ENCODE measurements at regions not wholly inside any gene's neighbourhood (a gene's known extent, or its start where the extent isn't known, plus 50 kb on each side); places are given as distances from the start of the nearest gene placed in this dataset.

DNA sequence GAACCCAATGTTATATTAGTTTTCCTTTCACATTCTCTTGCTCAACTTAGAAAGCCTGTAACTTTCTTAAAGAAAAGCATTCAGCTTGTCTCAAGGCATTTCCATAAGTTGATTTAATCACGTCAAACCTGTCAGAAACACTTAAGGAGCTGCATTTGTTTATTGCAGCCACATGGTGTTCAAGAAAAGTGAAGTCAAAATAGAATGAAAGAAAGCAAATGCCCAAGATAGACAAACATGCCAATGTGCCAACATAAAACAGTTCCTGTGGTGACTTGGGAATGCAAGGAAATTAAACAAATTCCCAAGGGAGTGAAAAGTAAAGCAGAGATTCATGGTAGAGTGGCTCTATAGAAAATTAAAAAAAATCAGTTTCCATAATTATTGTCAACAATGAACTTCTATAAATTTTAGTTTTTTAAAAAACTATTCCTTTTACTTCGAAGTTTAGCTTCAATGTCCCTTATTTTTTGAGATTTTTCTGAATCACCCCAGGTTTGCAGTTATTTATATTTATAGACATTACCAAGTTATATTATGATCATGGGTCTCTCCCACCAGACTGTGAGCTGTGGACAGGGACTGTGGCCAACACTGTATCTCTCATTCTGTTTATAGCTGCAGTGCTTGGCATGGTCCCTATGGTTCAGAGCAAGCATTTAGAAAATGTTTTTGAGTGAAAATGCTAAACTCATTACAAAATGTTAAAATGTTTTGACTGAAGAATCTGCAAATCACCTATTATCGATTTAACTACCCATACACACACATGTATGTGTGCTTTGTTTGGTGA is 887.4 kb downstream of the REEP3 start:
- Histone ChIP-seq H3K27ac (no peak overlapping the region), H3K9me3 (peaks cover 0 to 5% (median 0%) of the 10 kb centered on the region in 3 donors), H3K4me1 (no peaks in the 10 kb centered on the region), H3K4me3 (no peak overlapping the region), H3K36me3 (no peaks in the 10 kb centered on the region), H3K27me3 (no peaks in the 10 kb centered on the region)
- intact Hi-C loops (cut with DNase I) = no loop called here
- DNase-seq = no peak
- TF ChIP-seq, protein P1, sequence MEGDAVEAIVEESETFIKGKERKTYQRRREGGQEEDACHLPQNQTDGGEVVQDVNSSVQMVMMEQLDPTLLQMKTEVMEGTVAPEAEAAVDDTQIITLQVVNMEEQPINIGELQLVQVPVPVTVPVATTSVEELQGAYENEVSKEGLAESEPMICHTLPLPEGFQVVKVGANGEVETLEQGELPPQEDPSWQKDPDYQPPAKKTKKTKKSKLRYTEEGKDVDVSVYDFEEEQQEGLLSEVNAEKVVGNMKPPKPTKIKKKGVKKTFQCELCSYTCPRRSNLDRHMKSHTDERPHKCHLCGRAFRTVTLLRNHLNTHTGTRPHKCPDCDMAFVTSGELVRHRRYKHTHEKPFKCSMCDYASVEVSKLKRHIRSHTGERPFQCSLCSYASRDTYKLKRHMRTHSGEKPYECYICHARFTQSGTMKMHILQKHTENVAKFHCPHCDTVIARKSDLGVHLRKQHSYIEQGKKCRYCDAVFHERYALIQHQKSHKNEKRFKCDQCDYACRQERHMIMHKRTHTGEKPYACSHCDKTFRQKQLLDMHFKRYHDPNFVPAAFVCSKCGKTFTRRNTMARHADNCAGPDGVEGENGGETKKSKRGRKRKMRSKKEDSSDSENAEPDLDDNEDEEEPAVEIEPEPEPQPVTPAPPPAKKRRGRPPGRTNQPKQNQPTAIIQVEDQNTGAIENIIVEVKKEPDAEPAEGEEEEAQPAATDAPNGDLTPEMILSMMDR (IDR thresholded peaks at IDR 0.05) = no peak
- no peak for TF ChIP-seq POLR2A (IDR thresholded peaks at IDR 0.05)
- WGBS, 2 donors = 43 to 45% methylated on average over 3 of the region's 3 CpGs

DNA sequence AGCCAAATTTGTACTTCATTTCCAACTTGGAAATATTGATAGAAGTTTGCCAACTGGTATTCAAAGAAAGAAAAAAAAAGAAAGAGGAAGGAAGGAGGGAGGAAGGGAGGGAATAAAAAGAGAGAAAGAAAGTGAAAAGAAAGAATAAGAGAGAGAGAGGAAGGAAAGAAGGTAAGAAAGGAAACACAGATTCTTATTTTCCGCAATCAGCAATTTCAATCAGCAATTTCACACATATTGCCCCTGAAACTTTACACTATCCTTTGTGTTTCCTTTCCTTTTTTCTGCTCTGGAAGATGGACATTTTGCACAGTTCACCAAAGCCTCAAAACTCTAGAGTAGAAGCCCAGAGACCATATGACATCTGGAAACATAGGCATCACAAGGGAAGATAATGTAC is 888.1 kb downstream of the REEP3 start:
- Histone ChIP-seq H3K4me3 (no peak overlapping the region), H3K9me3 (peaks cover 0 to 5% (median 0%) of the 10 kb centered on the region in 3 donors), H3K27ac (no peak overlapping the region), H3K36me3 (no peaks in the 10 kb centered on the region), H3K4me1 (no peaks in the 10 kb centered on the region), H3K27me3 (no peaks in the 10 kb centered on the region)
- intact Hi-C loops (cut with DNase I) = no loop called here
- TF ChIP-seq POLR2A (IDR thresholded peaks at IDR 0.05) = no peak
- TF ChIP-seq, protein P1 (IDR thresholded peaks at IDR 0.05) = no peak
- 86 to 91% methylated on average over 1 of the region's 1 CpG for WGBS, 2 donors
- no peak for DNase-seq

DNA sequence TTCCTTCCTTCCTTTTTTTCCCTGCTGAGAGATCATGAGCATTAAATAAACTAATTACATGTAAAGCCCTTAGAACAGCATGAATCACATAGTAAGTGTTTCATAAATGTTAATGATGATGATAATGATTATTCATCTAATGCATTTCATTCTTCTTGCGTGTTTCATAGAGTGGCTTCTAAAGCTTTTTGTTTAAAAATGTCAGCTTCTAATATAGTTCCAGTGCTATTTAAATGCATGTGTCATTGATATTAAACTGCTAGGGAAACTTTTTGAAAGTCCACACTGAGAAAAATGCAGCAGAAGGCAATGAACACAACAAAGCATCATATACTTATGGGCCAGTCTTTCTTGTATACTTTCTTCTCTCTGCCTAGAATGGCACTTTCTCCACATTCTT is 894.8 kb downstream of the REEP3 start:
- intact Hi-C loops (cut with DNase I) = no loop called here
- H3K36me3 ChIP-seq = no peaks in the 10 kb centered on the region
- TF ChIP-seq POLR2A (IDR thresholded peaks at IDR 0.05) = no peak
- TF ChIP-seq, protein P1 (IDR thresholded peaks at IDR 0.05) = no peak
- no peak overlapping the region for H3K4me3 ChIP-seq
- H3K9me3 ChIP-seq = no peaks in the 10 kb centered on the region
- WGBS, 2 donors = 67 to 68% methylated on average over 1 of the region's 1 CpG
- DNase-seq = no peak
- H3K27me3 ChIP-seq = no peaks in the 10 kb centered on the region
- no peak overlapping the region for H3K27ac ChIP-seq
- no peaks in the 10 kb centered on the region for H3K4me1 ChIP-seq

DNA sequence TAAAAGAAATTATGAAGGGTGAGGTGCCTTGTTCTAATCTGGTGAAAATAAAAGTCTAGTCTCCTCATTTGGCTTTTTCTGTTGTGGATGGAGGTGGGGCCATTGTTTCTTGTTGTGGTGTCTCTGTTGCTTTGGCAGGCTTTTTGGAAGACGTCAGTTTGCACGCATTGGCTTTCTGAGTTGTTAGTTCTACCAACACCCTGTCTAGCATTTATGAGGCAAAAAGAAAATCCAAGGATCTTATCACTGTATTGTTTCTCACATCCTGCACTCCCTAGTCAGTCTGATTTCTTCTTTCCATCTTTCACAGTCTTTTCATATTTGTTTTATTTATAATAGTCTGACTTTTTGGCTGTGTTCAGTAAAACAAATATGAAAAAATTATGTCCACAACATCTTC is 898.3 kb downstream of the REEP3 start:
- 46% methylated on average over 2 of the region's 2 CpGs for WGBS, 2 donors
- Histone ChIP-seq H3K27ac (no peak overlapping the region), H3K27me3 (no peaks in the 10 kb centered on the region), H3K4me1 (no peaks in the 10 kb centered on the region), H3K36me3 (no peaks in the 10 kb centered on the region), H3K4me3 (no peak overlapping the region), H3K9me3 (no peaks in the 10 kb centered on the region)
- TF ChIP-seq POLR2A (IDR thresholded peaks at IDR 0.05) = no peak
- TF ChIP-seq, protein P1 (IDR thresholded peaks at IDR 0.05) = no peak
- DNase-seq = no peak
- intact Hi-C loops (cut with DNase I) = no loop called here

DNA sequence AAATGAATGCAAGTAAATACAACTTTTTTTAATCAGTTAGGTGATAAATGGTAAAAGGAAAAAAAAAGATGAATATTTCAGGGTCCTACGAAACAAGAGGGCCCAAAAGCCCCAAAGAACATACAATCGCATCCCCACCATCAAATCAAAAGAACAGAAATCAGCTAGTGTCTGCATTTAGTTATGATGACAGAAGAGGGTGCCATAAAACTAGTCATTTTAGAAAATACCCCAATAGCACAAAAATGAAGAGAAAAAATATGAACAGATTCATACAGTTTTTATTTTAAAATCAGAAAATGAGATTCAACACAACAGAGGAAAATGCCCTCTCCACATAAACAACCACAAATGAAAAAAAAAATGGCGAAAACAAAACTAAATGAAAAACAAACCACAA is 905.5 kb downstream of the REEP3 start:
- no peak for DNase-seq
- Histone ChIP-seq H3K27me3 (no peaks in the 10 kb centered on the region), H3K36me3 (no peaks in the 10 kb centered on the region), H3K9me3 (no peaks in the 10 kb centered on the region), H3K27ac (no peak overlapping the region), H3K4me1 (no peaks in the 10 kb centered on the region), H3K4me3 (no peak overlapping the region)
- no peak for TF ChIP-seq POLR2A (IDR thresholded peaks at IDR 0.05)
- TF ChIP-seq, protein P1 (IDR thresholded peaks at IDR 0.05) = no peak
- intact Hi-C loops (cut with DNase I) = no loop called here
- WGBS, 2 donors = 61 to 68% methylated on average over 3 of the region's 3 CpGs

Measured in esophagus squamous epithelium (tissue), 5 donors.